AG09319 (cell line): ENCODE measurements at regions not wholly inside any gene's neighbourhood (a gene's known extent, or its start where the extent isn't known, plus 50 kb on each side); places are given as distances from the start of the nearest gene placed in this dataset.

Source experiments
- DNase-seq: peaks from one replicate; pipeline ENCODE4 v3.0.0-alpha.2; 2010; ENCODE audit warnings: low read depth; ENCODE audit errors: extremely low read depth
- CTCF ChIP-seq: IDR thresholded peaks from 2 replicates; pipeline ENCODE4 v1.5.1; 2011; ENCODE audit warnings: low read depth, mild to moderate bottlenecking, inconsistent platforms, low read length, moderate library complexity

- no peak for DNase-seq
- no peak for TF ChIP-seq CTCF
Measured at GRCh38 chr3:39750712-39751111, 58.7 kb upstream of the MYRIP start.

- TF ChIP-seq CTCF, result no peak
- DNase-seq, result no peak
Measured at GRCh38 chr3:39751286-39751685, 58.1 kb upstream of the MYRIP start.

GRCh38 chr3:39752019-39752637 is 57.3 kb upstream of the MYRIP start:
- TF ChIP-seq CTCF, result no peak

GRCh38 chr3:39752751-39753150 is 56.7 kb upstream of the MYRIP start:
- TF ChIP-seq CTCF, result no peak
- DNase-seq, result no peak

More at GRCh38 chr3:39752019-39752637, 57.3 kb upstream of the MYRIP start:
- no peak for DNase-seq

- DNase-seq, result no peak
Measured at GRCh38 chr3:39753391-39753790, 56.0 kb upstream of the MYRIP start.

GRCh38 chr3:39754549-39754948 is 54.9 kb upstream of the MYRIP start:
- no peak for TF ChIP-seq CTCF

More at GRCh38 chr3:39753391-39753790, 56.0 kb upstream of the MYRIP start:
- TF ChIP-seq CTCF, result no peak

GRCh38 chr3:39755100-39755499 is 54.3 kb upstream of the MYRIP start:
- TF ChIP-seq CTCF, result no peak
- DNase-seq, result no peak

More at GRCh38 chr3:39754549-39754948, 54.9 kb upstream of the MYRIP start:
- no peak for DNase-seq
